Suppressor macrophage (primary cell): ENCODE measurements at regions not wholly inside any gene's neighbourhood (a gene's known extent, or its start where the extent isn't known, plus 50 kb on each side); places are given as distances from the start of the nearest gene placed in this dataset.
A peak's percentile ranks its signal among the peaks of the same experiment; 100 is the strongest.
"Not testable (repeated sequence)": the region's sequence is repeated elsewhere in the genome, so short reads cannot be mapped to it uniquely, and the experiment has no call there.

Experiments used
- DNase-seq, 4 experiments: peaks; one replicate each; pipeline ENCODE4 v3.0.0-alpha.2; 2020 to 2022

DNA sequence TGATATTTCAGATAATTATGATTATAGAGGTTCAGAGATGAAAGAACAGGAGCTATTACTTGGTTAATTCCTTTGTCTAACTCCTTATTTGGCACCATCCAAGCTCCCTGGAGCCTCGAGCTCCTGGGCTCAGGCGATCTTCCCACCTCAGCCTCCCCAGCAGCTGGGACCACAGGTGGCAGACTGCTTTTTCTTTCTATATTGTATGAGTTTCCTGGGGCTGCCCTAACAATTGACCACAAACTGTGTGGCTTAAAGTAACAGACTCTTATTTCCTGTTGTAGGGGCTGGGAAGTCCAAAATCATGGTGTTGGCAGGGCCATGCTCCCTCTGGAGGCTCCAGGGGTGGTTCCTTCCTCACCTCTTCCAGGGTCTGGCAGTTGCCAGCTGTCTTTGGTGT, 163.3 kb upstream of the ADCY1 start:
- DNase-seq: no peak

DNA sequence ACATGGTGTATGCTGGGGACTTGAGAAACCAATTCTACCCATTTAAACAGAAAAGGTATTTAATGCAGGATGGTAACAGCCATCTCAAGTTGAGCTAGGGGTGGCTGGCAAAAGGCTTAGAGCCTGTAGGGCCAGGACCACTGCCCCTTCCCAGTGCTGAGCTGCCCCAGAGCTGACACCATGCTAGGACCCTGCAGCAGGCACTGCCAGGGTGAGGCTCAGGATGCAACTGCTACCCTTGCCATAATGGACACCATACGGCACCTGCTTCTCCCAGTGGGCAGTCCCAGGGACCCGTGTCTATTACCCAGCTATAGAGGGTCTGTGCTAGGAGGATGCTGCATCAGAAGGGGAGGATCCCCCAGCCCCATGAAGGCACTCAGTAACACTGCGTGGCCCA, 160.7 kb upstream of the ADCY1 start:
- DNase-seq: no peak

DNA sequence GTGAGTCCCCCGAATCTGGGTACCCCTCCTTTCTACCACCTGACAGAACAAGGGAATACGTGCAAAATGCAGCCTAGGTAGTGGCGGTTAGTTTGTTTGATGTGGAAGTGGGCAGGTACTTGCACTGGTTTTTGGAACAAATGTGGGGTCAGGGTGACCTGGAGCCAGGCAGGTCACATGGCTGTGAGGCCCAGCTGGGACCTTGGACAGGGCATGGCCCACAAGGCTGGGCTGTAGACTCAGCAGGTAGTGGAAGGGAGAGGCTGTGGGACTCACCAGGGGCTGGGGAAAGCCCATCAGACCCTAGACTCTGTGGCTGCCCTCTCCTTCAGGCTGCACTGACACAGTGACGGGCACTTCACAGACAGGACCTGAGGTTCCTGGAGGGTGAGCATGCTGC, 159.9 kb upstream of the ADCY1 start:
- no peak for DNase-seq

DNA sequence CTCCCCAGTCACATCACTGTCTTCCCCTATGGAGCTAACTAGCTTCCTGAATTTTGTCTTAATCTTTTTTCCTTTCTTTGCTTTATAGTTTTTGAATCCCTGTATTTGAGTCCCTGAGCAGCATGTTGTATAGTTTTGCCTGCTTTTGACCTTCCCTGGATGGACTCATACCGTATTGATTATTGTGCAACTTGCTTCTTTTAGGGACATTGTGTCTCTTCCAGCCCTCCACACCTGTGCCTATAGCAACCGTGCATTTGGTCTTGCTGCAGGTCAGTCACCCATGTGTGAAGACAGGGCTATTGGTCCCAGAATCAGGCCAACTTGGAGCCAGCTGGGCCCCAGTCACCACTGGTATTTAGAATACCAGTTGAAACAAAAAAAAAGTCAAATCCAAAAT, 158.9 kb upstream of the ADCY1 start:
- no peak for DNase-seq

DNA sequence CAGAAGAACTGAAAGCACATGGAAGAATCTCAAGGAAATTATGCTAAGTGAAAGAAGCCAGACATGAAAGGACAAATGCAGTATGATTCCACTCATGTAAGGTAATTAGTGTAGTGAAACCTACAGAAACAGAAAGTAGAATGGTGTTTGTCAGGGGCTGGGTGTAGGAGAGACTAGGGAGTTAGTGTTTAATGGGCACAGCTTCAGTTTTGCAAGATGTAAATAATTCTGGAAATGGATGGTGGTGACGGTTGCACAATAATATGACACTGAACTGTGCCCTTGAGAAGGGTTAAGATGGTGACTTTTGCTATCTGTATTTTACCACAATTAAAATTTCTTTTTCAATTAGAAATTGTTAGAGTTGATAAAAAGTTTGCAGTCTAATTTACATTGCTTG, 157.3 kb upstream of the ADCY1 start:
- peak in 1 of 4 experiments; percentile 18 for DNase-seq

DNA sequence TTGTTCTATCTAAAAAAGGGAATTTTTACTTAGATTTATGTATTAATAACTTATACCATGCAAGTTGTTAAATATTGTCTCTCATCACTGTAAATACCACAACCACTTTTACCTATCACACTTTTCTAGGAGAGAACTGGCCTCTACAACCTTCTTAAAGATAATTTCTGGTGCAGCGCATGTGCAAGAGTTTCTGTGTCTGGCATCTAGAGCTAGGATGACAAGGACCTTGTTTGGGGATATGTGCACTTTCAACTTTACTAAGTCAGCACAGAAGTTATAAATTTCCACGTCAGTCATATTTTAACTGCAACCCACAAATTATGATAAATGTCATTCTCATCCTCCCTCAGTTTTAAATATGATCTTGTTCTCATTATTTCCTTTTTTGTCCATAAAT, 156.9 kb upstream of the ADCY1 start:
- DNase-seq: no peak

DNA sequence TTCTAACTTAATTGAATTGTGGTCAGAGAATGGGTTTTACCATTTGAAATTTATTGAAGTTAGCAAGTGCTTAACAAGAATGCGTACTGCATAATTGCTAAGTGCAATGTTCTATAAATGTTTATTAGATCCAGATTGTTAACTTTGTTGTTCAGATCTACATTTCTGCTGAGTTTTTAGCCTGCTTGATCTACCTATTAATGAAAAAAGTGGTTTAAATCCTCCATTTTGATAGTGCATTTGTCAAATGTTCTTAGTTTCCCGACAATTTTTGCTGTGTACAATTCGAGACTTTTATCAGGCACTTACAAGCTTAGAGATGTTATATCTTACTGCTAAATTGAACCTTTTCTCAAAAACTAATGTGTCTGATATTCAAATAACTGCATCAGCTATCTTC, 156.4 kb upstream of the ADCY1 start:
- DNase-seq: no peak

DNA sequence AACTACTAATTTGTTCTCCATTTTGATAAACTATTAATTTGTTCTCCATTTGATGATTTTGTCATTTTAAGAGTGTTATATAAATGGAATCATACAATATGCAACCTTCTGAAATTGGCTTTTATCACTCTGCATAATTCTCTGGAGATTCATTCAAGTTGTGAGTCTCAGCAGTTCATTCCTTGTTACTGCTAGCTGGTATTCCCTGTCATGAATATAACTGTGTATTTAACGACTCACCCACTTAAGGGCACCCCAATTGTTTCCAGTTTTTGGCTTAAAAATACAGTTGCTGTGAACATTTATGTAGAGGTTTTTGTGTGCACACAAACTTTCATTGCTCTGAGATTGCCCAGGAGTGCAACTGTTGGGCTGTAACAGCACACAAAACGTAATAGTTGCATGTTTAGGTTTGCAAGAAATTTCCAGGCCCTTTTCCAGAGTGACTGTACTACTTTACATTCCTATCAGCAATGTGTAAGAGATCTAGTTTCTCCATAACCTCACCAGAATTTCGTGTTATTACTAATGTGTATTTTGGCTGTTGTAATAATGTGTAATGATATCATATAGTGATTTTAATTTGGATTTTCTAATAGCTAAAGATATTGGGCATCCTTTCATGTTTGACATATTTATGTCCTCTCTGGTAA, 153.2 kb upstream of the ADCY1 start:
- no peak for DNase-seq

DNA sequence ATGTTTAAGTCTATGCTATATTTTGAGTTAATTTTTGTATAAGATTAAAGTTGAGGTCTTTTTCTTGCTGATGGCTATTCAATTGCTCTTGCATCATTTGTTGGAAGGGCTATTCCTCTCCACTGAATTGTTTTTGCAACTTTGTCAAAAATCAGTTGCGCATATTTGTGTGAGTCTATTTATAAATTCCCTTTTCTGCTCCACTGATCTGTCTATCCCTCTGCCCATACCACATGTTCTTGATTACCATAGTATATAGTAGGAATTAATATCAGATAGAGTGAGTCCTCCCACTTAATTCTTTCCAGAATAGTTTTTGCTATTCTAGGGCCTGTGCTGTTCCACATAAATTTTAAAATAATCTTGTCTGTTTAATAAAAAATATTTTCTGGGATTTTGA, 152.4 kb upstream of the ADCY1 start:
- DNase-seq: no peak

DNA sequence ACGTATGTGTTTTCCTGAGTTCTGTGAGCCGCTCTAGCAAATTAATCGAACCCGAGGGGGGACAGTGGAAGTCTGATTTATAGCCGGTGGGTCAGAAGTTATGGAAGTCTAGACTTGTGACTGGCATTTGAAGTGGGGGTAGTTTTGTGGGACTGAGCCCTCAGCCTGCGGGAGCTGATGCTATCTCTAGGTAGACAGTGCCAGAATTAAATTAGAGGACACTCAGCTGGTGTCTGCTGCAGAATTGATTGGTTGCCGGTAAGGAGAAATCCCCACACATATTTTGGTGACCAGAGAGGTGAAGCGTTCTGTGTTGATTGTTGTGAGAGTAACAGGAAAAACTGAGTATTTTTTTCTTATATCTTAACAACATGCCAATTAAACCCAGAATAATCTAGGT, 143.8 kb upstream of the ADCY1 start:
- no peak for DNase-seq

DNA sequence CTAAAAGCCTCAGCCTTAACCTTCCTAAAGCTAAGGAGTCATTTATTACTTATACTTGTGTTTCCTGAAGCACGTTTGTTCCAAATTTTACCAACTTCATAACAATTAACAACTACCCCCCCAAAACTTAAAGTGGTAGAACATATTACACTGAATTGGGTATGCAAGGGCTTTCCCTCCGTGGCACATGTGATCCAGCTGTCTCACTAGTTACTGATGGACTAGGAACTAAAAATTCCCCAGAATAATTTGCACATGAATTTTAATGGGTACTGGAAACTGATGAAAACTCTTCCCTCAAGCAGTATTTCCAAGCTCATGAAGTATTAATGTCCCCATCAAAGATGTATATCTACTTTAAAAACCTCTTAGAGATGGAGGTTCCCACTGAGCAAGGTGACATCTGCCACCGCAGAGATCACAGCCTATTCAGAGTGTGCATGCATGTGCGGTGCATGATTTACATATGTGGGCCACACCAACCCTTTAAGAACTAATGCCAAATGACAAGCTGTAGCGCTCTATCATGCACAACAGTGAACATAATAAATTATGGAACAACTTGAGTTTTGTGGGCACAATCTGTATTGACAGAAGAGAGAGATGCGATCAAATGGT, 139.9 kb upstream of the ADCY1 start:
- DNase-seq: no peak

DNA sequence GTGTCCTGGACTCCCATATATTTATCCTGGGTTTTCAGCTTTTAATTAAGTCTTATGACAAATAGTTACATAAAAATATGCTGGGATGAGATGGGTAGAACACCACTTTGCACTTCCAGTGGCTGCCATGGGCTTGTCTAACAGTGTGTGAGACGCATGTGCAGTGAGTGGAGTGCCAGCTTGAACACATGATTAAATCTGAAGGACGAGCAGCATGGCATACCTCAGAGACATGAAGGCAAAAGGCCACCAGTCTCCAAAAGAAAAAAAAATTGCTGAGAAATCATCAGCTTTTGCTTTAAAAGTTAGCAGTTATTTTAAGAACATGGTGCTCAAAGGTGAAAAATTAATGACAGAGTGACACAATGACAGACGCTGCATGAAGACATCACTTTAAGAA, 139.0 kb upstream of the ADCY1 start:
- DNase-seq: no peak

DNA sequence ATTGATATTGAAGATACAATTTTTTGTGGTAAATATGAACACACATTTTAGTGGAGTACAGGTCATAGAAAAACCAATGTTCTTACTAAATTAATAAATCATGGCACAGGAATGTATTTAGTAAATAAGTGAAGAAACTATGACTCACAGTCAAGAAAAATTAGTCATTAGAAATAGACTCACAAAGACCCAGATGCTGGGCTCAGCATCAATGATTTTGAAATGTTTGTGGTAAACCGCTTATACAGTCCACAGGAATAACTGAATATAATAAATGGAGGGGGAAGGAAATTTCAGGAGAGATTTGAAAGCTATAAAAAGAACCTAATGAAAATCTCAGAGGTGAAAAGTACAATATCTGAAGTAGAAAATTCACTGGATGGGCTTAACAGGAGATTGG, 138.3 kb upstream of the ADCY1 start:
- peak; percentile 25 to 72 (median 46) for DNase-seq

DNA sequence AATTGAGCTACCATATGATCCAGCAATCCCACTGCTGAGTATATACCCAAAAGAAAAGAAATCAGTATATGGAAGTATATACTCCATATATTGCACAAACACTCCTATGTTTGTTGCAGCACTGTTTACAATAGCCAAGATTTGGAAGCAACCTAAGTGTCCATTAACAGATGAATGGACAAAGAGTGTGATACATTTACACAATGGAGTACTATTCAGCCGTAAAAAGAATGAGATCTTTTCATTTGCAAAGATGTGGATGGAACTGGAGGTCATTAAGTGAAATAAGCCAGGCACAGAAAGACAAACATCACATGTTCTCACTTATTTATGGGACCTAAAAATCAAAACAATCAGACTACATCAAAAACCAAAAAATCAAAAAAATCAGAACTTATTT, 133.4 kb upstream of the ADCY1 start:
- DNase-seq: not testable (repeated sequence)

DNA sequence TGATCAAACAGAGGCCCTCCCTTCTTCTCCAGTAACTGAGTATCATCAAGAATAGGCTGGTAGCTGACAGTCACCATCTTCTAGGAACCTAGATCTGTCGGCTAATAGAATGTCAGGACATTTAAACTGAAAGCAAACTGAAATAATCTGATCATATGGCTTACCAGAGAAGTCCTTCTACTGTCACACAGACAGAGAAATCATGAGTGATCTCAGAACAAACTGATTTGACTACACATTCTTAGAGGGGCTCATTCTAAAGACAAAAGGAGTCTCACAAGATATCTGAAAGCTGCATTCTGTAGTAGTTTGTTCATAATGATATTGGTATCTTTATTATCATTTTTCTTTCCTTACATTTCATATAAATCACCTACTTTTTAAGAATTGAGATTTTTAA, 130.9 kb upstream of the ADCY1 start:
- DNase-seq: no peak

DNA sequence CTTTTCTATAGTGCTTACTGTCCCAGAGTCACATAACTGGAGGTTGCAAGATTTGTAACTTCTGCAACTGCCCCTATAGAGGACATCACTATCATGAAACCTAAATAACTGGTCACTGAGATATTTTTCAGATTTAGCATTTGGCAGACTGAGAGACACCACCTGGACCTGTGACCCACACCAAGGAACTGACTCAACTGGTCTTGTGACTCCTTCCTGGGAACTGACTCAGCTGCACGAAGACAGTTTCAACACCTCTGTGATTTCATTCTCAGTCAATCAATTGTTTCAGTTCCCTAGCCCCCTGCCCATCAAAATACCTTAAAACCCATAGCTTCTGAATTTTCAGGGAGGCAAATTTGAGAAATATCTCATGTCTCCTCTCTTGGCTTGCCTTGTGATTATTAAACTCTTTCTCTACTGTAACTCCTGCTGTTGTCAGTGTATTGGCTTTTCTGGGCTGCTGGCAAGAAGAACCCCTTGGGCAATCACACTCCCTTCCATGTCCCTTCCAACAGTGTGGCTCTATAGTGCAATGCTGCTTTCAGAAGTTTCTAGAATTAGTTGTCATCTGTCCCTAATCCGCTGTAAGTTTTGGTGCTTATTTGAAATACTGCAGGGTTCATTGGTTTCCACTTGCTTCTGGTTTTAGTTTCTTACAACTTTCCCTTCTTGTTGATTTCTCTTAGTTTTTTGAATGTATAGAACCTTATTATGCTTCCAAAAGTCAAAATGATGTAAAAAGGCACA, 127.8 kb upstream of the ADCY1 start:
- peak; percentile 11 to 59 (median 40) for DNase-seq

DNA sequence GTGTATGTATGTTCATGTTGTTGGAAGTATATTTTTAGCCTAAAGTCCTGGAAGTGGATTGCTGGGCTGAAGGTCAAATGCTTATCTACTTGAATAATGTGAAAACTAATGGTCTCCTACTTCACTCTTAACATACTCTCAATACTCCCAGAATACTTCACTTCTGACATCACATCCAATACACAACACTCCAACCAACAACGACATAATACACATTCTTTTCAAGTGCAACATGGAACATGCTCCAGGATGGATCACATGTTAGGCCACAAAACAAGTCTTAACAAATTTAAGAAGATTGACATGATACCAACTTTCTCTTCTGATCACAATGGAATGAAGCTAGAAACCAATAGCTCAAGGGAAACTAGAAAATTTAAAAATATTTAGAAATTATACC, 126.9 kb upstream of the ADCY1 start:
- DNase-seq: no peak

DNA sequence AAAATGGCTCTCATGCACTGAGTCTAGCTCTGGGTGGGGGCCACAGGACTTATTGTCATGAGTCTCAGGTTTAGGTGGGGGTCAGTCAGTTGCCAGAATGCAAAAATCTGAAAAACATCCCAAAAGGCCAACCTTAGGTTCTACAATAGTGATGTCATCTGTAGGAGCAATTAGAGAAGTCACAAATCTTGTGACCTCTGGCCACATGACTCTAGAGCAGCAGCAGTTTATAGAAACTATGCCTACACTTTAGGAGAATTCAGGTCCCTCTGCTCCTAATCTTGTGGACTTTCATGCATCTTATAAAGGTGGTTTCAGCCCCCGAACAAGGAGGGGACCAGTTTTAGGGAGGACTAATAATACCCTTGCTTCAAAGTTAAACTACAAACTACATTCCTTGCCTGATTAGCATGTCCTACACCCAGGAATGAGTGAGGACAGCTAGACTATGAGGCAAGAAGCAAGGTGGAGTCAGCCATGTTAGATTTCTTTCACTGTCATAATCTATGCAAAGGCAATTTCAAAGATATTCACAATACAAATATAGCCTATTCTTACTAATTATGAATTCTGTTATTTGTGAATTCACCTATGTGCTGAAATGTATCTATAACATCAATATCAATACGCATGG, 123.5 kb upstream of the ADCY1 start:
- peak; percentile 41 to 70 (median 58) for DNase-seq

DNA sequence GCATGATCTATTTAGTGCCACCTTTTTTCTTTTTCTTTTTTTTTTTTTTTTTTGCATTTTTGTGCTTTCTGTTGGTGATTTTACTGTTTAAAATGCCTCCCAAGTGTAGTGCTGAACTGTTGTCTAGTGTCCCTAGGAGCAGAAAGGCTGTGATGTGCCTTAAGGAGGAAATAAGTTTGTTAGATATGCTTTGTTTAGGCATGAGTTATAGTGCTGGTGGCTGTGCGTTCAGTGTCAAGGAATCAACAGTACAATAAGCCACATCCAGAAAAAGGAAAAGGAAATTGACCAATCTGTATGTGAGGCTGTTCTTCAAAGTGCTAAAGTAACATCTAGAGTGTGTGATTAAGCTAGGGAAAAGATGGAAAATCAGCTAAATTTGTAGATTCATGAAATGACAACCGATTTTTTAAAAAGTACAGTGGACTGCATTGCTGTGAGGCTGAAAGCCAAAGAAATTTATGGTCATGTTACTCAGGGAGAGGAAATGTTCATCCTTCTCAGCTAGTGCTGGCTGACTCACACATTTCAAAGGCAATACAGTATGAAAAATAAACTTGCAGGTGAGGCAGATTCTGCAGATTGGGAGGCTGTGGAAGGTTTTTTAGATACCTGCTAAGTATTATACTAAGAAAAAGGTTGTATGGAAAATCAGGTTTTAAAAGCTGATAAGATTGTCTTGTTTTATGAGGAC, 122.7 kb upstream of the ADCY1 start:
- DNase-seq: peak in 2 of 4 experiments; percentile 15 to 40

DNA sequence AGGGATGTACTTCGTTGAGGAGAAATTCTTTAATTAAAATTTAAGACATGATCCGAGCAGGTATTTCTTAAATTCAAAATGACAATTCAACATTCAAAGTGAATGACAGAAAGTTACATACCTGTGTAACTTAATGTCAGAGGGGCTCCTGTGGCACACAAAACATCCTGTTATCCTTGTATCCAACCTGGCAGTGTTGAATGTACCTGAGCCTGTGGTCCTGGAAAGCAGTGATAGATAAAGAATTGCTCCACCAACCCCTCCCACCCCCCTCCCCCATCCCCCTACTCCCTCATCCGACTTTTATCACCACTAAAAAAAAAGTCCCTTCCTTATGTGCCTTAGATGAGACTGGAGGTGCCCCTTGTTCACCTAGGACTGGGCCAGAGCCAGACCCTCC, 119.4 kb upstream of the ADCY1 start:
- no peak for DNase-seq

DNA sequence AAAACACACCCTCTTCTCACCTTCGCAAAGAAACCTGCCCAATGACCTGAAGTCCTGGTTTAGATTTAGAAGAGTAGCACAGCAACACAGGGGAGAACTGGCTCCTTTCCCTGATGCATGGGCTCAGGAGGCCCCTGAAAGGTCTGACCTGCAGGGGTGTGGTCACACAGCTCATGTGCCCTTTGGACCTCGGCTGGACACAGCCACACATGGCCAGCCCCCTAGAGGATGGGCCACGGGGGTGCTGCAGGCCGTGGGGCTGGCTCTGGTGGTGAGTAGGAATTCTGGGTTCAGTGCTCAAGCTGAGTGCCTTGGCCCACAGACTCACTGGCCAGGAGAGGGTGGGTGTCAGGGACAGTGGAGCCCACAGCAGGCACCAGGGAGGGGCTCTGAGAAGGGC, 118.5 kb upstream of the ADCY1 start:
- DNase-seq: no peak

DNA sequence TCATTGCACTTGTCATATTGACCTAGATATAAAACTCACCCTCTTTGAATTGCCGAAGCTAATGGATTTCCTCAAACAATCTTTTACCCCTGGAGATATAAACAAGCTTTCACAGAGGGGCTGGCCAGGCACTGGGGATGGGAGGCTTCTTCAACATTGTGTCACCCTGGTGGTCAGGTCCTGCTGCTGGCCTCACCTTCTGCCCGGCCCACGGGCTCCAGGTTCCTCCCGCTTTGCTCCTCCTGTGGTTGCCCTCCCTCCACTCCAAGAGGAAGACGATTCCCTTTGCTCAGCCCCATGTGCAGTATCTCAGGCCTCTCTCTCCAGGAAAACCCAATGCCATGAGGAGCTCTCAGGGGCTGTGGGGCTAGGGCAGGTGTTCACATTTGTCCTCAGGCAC, 118.1 kb upstream of the ADCY1 start:
- DNase-seq: no peak
